Stomach (tissue), 4 donors: ENCODE measurements at regions not wholly inside any gene's neighbourhood (a gene's known extent, or its start where the extent isn't known, plus 50 kb on each side); places are given as distances from the start of the nearest gene placed in this dataset.

Source experiments
- CTCF ChIP-seq, 7 experiments: fragments of 450-650 bp in 4 of 7; fragments of 200-600 bp in 3 of 7; sonication (generic) in 3 of 7; IDR thresholded peaks; one replicate each; pipeline ENCODE4 v1.5.1; 2016 to 2019; ENCODE audit warnings: antibody characterized with exemption in 7 of 7, control low read depth in 2 of 7, mild to moderate bottlenecking in 1 of 7
- EP300 ChIP-seq: sonication (generic); formaldehyde crosslinking; IDR thresholded peaks from one replicate; pipeline ENCODE4 v1.6.1; 2017; ENCODE audit warnings: antibody characterized with exemption
- POLR2A ChIP-seq, 4 donors: fragments of 450-650 bp; IDR thresholded peaks; one replicate each; pipeline ENCODE4 v1.6.1; 2016; ENCODE audit warnings: antibody characterized with exemption in 4 of 4, control low read depth in 2 of 4, mild to moderate bottlenecking in 1 of 4, moderate library complexity in 1 of 4
- POLR2AphosphoS5 ChIP-seq, 3 donors: sonication (generic); formaldehyde crosslinking; IDR thresholded peaks; one replicate each; pipeline ENCODE4 v1.6.1; 2016; ENCODE audit warnings: antibody characterized with exemption in 3 of 3

DNA sequence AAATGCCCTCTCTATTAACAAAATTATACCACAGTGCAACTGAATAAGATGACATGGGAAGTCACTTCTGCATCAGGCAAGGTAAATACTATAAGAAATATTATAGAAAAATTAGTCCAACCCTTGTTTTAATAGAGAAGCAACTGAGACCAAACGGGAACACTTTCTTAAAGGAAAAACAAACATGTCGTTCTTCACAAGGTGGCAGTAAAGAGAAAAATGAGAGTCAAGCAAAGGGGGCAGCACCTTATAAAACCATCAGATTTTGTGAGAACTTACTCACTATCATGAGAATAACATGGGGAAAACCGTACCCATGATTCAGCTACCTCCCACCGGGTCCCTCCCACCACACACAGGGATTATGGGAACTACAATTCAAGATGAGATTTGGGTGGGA lies 481.7 kb upstream of the CRIM1 start:
- no peak for TF ChIP-seq CTCF (IDR thresholded peaks at IDR 0.05)
- TF ChIP-seq POLR2A (IDR thresholded peaks at IDR 0.05) = no peak
- TF ChIP-seq POLR2AphosphoS5 (IDR thresholded peaks at IDR 0.05) = no peak
- TF ChIP-seq EP300 = no peak
